ENCODE measurements at regions not wholly inside any gene's neighbourhood (a gene's known extent, or its start where the extent isn't known, plus 50 kb on each side); places are given as distances from the start of the nearest gene placed in this dataset.
A peak's percentile ranks its signal among the peaks of the same experiment; 100 is the strongest.

- TF ChIP-seq CTCF (IDR thresholded peaks at IDR 0.05) (peak; percentile 22; the same call in 1 of the 2 replicates), ZFX (IDR thresholded peaks at IDR 0.05; ENCODE audit: borderline replicate concordance) (no peak)
These were observed 273.5 kb upstream of the HS3ST1 start for GRCh38 chr4:11701966-11702725.
